ENCODE measurements at regions not wholly inside any gene's neighbourhood (a gene's known extent, or its start where the extent isn't known, plus 50 kb on each side); places are given as distances from the start of the nearest gene placed in this dataset.

- TF ChIP-seq POLR2A (IDR thresholded peaks at IDR 0.05; ENCODE audit: low read length) (no peak), GATA1 (IDR thresholded peaks at IDR 0.05; ENCODE audit: low read depth, low read length) (no peak)
Measured at GRCh38 chr20:50344232-50345071, 153.8 kb downstream of the CEBPB start.
